AML-193 (cell line): ENCODE measurements at regions not wholly inside any gene's neighbourhood (a gene's known extent, or its start where the extent isn't known, plus 50 kb on each side); places are given as distances from the start of the nearest gene placed in this dataset.
A peak's percentile ranks its signal among the peaks of the same experiment; 100 is the strongest.
"Not testable (repeated sequence)": the region's sequence is repeated elsewhere in the genome, so short reads cannot be mapped to it uniquely, and the experiment has no call there.

Experiments
- DNase-seq, 2 experiments: peaks; one replicate each; lab custom pipeline; 2025; lab: John Stamatoyannopoulos, UW

- DNase-seq, result peak; percentile 21 to 58
These were observed 309.1 kb downstream of the LMBRD1 start for GRCh38 chr6:69487688-69488087.

GRCh38 chr6:69466979-69467570 is 329.7 kb downstream of the LMBRD1 start:
- DNase-seq, result no peak

- no peak for DNase-seq
These were observed 330.9 kb downstream of the LMBRD1 start for GRCh38 chr6:69465866-69466265.

- no peak for DNase-seq
These were observed 340.7 kb downstream of the LMBRD1 start for GRCh38 chr6:69456086-69456485.

GRCh38 chr6:69454619-69455018 is 342.2 kb downstream of the LMBRD1 start:
- not testable (repeated sequence) for DNase-seq

GRCh38 chr6:69450493-69450892 is 346.3 kb downstream of the LMBRD1 start:
- not testable (repeated sequence) for DNase-seq

- DNase-seq, result no peak
These were observed 346.9 kb downstream of the LMBRD1 start for GRCh38 chr6:69449887-69450286.
